ENCODE measurements at regions not wholly inside any gene's neighbourhood (a gene's known extent, or its start where the extent isn't known, plus 50 kb on each side); places are given as distances from the start of the nearest gene placed in this dataset.

- DNase-seq (ENCODE audit: extremely low spot score, insufficient read length, low read depth) (no peak), FAIRE-seq (no peak)
Observed at GRCh38 chr9:684054-684890, 157.2 kb upstream of the DMRT1 start.

GRCh38 chr9:684941-685340 lies 156.6 kb upstream of the DMRT1 start:
- DNase-seq (ENCODE audit: extremely low spot score, insufficient read length, low read depth) (no peak), FAIRE-seq (no peak)

- DNase-seq (ENCODE audit: extremely low spot score, insufficient read length, low read depth) (no peak), FAIRE-seq (no peak)
Observed at GRCh38 chr9:686321-686813, 155.1 kb upstream of the DMRT1 start.

- FAIRE-seq (no peak), DNase-seq (ENCODE audit: extremely low spot score, insufficient read length, low read depth) (no peak)
Observed at GRCh38 chr9:687034-687785, 154.3 kb upstream of the DMRT1 start.

GRCh38 chr9:687994-688393 lies 153.5 kb upstream of the DMRT1 start:
- FAIRE-seq (no peak), DNase-seq (ENCODE audit: extremely low spot score, insufficient read length, low read depth) (no peak)

- DNase-seq (ENCODE audit: extremely low spot score, insufficient read length, low read depth) (no peak), FAIRE-seq (no peak)
Observed at GRCh38 chr9:690517-691111, 150.9 kb upstream of the DMRT1 start.

GRCh38 chr9:691825-692400 lies 149.6 kb upstream of the DMRT1 start:
- DNase-seq (ENCODE audit: extremely low spot score, insufficient read length, low read depth): no peak
- FAIRE-seq: no peak

GRCh38 chr9:692636-693129 lies 148.8 kb upstream of the DMRT1 start:
- FAIRE-seq (no peak), DNase-seq (ENCODE audit: extremely low spot score, insufficient read length, low read depth) (no peak)

GRCh38 chr9:693201-694091 lies 148.1 kb upstream of the DMRT1 start:
- FAIRE-seq (no peak), DNase-seq (ENCODE audit: extremely low spot score, insufficient read length, low read depth) (no peak)

GRCh38 chr9:694092-694402 lies 147.4 kb upstream of the DMRT1 start:
- DNase-seq (ENCODE audit: extremely low spot score, insufficient read length, low read depth) (no peak), FAIRE-seq (no peak)

GRCh38 chr9:694403-695154 lies 146.9 kb upstream of the DMRT1 start:
- FAIRE-seq (no peak), DNase-seq (ENCODE audit: extremely low spot score, insufficient read length, low read depth) (no peak)

- DNase-seq (ENCODE audit: extremely low spot score, insufficient read length, low read depth) (no peak), FAIRE-seq (no peak)
Observed at GRCh38 chr9:695252-695651, 146.2 kb upstream of the DMRT1 start.

GRCh38 chr9:696332-697323 lies 144.9 kb upstream of the DMRT1 start:
- no peak for DNase-seq (ENCODE audit: extremely low spot score, insufficient read length, low read depth)
- FAIRE-seq: no peak

GRCh38 chr9:698276-698675 lies 143.2 kb upstream of the DMRT1 start:
- no peak for FAIRE-seq

GRCh38 chr9:698954-699353 lies 142.5 kb upstream of the DMRT1 start:
- FAIRE-seq (no peak), DNase-seq (ENCODE audit: extremely low spot score, insufficient read length, low read depth) (no peak)

More at GRCh38 chr9:698276-698675, 143.2 kb upstream of the DMRT1 start:
- DNase-seq (ENCODE audit: extremely low spot score, insufficient read length, low read depth): no peak

GRCh38 chr9:699396-699795 lies 142.1 kb upstream of the DMRT1 start:
- DNase-seq (ENCODE audit: extremely low spot score, insufficient read length, low read depth) (no peak), FAIRE-seq (no peak)

GRCh38 chr9:700365-701282 lies 140.9 kb upstream of the DMRT1 start:
- DNase-seq (ENCODE audit: extremely low spot score, insufficient read length, low read depth) (no peak), FAIRE-seq (no peak)

All from GM18507 (cell line).